NCI-H526 treated with DMSO at 0.1 percent for 48 hours (cell line): ENCODE measurements at regions not wholly inside any gene's neighbourhood (a gene's known extent, or its start where the extent isn't known, plus 50 kb on each side); places are given as distances from the start of the nearest gene placed in this dataset.
"Not testable (repeated sequence)": the region's sequence is repeated elsewhere in the genome, so short reads cannot be mapped to it uniquely, and the experiment has no call there.

Experiments
- DNase-seq: peaks from one replicate; lab custom pipeline; 2025; lab: John Stamatoyannopoulos, UW

DNA sequence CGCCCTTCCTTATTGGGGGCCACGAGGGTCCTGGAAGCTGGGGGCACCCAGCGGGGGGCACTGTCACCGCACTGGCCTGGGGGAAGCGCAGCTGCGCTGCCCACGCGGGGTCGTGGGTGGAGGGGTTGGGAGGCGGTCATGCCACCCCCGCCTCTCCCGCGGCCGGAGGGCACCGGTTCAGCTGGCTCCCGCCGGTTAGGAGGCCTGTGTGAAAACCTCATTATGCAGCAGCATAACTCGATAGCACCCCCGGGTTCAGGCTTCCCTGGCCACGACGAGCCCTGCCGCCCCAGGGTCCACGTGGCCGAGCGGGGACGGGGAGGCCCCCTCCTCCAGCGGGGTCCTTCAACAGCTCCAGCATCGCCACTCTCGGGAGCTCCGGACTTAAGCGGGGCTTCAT lies 91.2 kb upstream of the ERCC6L2 start:
- no peak for DNase-seq

DNA sequence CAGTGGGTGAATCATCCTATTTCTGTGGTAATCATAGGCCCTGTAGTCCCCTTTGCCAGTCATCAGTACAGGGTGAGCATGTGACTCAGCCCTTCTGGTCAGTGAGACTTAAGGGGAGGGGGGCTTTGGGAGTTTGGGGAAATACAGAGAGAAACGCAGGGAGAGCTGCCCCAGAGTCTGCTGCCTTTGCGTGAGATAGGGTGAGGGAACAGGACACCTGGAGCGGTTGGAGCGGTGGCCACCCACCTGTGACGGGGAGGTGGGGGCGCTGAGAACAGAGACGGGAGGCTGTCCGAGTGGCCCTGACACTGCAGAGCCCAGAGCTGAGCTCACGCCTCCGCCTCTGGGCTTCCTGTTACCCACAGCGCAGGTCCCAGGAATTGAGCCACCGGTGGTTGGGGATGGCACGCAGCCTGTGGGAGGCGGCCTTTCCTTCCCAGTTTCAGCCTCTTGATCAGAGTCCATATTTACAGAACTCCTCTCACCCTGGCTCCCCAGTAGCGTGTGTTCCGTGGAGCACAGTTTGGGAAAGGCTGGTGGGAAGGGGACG lies 92.0 kb upstream of the ERCC6L2 start:
- DNase-seq: no peak

DNA sequence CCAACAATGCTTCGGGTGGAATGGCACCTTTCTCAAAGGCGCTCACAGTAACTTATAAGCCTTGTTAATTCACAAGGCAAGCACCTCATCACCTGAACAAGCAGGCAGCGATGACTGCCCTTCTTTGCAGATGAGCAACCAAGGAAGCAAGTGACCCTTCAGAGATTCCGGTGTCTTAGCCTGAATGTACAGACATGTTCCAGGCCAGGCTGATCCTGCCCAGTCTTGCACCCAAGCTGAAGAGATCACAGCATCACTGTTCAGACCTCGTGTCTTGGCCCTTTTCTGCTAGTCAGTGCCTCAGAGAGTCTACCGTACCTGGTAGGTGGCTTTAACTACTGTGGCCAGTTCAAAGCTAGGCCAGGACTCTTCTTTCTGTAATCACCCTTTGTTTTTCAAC lies 94.7 kb upstream of the ERCC6L2 start:
- no peak for DNase-seq

DNA sequence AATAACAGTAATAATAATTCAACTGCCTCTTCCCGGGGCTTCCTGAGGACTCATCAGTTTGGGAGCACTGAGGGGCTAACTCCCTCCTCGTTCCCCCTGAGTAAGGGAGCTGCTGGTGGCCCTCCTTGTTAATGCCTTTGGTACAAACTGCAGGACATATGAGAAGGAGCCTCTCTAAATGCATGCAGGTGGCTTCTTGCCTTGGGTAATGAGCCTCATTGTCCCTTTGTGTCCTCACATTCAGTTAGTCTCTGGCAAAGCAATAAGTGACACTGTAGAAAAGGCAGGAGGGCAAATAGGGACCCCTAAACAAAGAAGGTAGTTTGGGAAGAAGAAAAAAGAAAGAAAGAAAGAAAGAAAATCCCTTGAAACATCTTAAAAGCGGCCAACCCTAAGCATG lies 95.4 kb upstream of the ERCC6L2 start:
- DNase-seq: no peak

DNA sequence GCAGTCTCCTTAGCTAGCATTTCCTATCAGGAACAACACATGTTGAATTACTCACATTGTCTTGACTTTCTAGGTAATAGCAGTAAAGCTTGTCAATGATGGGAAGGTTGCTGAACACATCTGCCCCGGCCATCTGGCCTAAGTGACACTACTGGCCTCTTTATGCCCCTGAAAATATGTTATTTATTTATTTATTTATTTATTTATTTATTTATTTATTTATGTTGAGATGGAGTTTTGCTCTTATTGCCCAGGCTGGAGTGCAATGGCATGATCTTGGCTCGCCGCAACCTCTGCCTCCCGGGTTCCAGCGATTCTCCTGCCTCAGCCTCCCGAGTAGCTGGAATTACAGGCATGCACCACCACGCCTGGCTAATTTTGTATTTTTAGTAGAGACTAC lies 95.9 kb upstream of the ERCC6L2 start:
- DNase-seq: not testable (repeated sequence)

DNA sequence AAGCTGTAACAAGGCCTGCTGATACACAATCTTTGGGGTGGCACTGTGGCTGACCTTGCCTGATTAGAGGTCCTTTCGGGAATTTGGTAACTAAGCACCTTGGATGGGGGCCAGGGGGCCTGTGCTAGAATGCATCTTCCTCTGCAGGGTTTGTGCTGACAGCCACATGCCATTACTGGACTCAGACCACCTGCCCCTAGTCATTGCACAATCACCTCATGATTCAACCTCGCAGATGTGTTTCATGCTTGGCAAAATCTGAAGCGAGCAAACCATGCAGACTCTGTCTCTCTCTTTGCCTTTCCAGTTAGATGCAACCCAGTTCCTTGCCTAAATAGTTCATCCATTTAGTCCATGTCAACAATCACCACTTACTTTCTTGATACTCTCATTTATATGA lies 96.5 kb upstream of the ERCC6L2 start:
- DNase-seq: no peak

DNA sequence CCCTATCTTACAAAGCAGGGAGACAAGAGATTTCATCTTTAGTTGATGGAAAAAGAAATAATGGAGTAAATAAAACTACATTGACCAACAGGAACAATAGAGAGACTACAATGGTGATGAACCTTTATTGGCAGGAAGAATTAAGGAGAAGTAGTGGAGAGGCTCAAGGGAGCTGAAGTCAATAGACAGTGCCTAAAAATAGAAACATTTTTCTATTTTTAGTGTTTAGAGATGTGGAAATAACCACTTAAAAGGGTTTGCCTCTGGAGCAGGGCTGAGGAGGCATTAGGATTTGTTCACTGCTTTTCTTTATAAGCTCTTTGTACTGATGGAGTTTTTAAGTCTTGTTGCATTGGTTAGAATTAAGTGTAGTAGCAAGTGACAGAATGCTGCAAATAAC lies 98.4 kb upstream of the ERCC6L2 start:
- no peak for DNase-seq

DNA sequence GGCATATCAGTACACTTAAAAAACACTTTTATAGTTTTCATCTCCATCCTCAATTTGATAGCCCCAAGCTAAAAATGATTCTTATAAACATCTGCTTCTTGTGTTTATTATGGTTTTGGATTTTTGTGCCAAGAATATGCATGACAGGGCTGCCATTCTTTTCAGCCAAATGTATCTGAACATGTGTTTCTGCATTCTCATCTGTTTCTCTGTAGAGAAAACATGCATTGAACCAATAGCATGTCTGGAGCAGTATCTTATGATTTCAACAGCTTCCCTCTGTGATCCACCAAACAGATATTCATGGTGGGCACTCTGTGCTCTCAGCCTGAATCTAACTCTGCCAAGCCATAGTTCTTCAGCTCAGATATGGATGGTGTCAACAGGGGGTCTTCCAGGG lies 99.3 kb upstream of the ERCC6L2 start:
- no peak for DNase-seq

DNA sequence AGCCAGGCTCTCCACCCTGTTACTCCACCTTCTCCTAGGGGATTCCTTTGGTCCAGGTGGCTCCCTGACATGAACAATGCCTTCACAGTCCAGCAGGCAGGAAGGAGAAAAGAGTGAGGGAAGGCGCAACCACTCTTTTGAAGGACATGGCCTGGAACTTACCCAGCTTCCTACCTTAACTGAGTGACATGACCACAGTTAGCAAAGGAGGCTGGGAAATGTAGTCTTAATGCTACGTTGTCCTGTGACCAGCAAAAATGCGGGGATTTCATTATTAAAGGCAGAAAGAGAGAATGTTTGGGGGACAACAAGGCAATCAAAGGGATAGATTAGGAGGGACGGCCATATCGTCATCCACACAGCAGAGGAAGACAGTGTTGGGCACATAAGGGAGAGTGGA lies 100.3 kb upstream of the ERCC6L2 start:
- DNase-seq: no peak

DNA sequence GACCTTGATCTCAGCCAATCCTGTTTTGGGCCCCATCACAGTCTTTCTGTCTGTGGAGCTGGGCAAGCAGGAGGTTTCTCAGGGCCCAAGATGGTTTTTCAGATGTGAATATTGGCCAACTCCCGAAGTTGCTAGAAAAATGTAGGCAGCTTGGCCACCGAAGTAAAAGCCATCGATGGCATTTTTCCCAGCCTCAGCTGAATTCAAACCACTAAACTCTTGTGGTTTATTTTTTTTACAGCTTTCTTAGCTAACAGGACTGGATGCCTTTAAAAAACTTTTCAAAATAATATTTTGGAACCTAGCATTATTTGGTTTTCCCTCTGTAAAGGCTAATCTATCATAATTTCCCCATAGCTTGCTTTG lies 102.5 kb upstream of the ERCC6L2 start:
- no peak for DNase-seq

DNA sequence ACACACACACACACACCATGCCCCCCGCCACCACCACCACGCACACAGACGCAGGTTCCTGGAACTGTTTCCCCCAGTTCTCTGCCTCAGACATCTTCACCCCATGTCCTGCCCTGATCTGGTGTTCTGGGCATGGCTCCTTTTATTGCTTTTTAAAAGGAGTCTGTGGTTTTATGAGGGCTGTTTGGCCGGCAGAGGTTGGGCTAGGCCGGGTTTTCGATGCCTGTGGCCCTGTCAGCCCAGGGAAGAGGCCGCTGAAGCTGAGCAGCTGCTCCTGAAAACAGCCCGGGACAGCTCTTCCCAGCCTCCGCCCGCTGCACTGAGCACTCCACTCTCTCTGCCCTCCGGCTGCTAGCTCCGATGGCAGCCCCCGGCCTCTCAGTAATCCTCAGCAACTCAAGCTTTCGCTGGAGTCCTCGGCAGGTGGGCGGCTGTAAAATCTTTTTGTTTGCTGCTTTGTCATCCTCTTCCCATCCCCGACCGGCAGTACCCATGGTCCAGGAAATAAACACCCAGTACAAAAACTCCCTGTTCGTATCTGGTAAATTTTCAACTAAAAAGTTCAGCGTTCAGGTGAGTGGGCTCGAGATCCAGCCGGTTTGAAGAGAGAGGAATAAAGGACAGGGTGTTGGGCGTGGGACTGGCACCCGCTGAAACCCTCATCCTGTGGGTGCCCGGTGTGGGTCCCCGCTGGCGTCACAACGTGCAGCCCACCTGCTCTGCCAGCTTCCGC lies 103.0 kb upstream of the ERCC6L2 start:
- no peak for DNase-seq

DNA sequence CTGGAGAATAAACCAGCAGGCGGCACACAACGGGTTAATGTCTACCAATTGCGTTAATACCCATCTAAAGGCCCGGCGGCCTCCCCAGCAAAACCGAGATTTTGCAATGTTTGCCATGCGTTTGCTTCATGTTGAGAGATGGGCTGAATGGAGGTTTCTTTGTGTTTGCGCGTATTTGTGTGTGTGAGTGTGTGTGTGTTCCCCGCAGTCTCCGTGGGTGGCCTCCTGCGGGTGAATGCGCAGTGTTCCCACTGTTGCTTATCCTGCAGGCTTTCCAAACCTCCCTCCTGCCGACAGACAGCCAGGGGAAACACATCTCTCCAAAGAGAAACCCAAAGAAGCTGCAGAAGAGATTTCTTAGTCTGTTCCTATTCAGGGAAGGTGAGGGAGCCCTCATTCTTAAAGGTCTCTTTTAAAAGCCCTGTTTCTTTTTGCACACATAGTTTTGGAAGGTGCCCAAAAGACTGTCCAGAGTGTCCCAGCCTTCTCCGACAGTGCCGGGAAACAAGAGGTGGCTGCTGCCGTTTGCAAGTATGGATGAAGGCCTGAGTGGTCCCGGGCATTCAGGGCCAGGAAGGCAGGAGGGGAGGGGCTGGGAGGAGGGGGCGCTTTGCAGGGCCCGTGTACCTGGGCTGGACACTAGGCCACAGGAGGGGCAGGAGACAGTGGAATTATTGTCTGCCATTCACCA lies 103.8 kb upstream of the ERCC6L2 start:
- DNase-seq: no peak

DNA sequence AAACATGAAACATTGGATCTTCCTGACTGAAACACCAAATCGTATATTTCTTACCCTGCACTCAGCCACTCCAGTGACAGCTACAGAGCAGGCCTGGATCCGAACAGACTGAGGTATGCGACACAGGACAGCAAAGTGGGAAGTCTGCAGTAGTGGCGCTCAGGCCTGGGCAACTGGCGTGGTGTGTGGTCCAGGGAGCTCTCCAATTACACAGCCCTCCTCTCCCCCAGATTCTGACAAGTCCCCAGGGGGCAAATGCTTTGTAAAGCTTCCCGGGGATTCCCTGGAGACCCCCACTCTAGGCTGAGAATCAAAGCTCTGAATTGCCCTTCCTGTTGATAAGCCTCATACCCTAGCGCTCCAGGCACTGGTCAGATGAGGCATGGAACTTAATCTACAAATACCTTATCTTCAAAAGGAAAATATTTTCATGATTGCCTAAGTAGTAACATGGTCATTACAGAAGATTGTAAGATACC lies 104.8 kb upstream of the ERCC6L2 start:
- no peak for DNase-seq

DNA sequence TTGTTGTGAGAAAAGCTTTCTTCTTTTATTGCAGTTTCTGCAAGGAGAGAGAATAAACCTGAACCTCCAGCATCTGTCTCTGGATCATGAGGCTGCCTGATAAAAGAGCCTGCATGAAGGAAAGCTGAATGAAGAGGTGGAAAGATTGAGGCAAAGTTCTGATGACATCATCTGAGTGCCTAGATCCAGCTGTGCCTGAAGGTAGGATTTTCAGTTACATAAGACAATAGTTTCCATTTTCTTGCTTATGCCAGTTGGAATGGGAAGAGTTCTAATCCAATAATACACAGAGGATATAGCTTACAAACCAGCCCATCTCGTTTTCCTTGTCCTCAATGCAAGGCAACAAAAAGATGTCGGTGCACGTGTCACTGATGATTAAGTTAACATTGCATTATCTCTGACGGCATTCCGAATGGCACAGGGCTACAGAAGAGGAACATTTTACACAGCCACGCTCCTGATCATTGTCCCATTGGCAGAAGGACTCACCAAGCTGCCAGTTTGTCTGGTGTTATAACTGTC lies 105.5 kb upstream of the ERCC6L2 start:
- no peak for DNase-seq

DNA sequence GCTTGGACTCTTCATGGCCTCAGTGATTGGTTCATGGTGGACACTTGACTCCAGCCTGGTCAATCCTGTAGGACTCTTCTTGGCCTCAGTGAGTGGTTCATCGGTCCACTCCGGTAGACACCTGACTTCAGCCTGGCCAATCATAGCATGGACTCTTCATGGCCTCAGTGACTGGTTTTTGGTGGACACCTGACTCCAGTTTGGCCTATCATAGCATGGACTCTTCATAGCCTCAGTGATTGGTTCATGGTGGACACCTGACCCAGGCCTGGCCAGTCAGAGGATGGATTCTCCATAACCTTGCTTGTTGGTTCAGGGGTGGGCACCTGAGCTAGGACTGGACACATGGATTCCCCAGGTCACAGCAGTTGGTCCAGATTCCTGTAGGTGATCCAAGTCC lies 106.0 kb upstream of the ERCC6L2 start:
- no peak for DNase-seq

DNA sequence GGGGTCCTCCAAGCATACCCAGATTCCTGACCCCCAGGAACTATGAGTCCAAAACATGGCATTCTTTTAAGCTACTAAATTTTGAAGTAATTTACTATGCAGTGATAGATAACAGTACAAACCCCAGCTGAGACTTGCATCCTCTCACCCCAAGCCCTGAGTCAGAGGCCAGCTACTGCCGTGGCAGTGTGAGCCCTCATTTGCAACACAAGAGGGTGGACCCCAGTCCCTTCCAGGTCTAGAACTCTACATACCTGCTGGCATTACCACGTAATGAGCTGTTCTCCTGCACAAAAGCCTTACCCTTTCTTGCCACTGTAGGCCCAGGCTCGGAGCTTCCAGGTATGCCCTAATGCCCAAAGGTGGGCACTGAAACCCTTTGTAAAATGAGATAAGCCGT lies 108.6 kb upstream of the ERCC6L2 start:
- no peak for DNase-seq

DNA sequence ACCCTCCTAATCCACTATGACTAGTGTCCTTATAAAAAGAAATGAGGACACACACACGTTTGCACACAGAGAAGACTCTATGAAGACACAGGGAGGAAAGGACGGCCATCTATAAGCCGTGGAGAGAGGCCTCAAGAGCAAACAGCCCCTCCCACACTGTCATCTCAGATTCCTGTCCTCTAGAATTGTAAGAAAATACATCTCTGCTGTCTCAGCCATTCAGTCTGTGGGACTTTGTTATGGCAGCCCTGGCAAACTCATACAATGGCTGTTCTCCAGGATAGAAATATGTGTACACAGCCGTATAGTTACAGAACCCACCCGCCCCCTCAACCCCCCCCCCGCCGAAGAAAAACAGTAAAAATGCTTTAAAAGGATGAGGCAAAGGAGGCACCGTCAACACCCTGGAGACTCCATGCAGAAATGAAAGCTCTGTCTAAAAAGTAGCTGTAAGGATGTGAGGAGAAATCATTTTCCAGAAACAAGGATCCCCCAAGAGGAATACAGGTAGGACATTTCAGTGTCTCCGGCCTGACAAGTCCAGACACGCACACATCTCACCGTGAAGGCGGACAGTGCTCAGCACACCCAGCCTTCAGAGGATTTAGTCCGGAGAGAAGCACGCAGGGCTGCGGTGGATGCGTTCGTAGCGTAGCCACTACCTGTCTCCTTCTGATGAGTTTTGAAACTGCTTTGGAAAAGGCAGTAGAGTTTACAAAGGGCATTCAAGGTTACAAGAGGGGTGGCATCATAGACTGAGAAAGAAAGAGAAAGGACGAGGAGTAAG lies 110.8 kb upstream of the ERCC6L2 start:
- peak; percentile 15 for DNase-seq

DNA sequence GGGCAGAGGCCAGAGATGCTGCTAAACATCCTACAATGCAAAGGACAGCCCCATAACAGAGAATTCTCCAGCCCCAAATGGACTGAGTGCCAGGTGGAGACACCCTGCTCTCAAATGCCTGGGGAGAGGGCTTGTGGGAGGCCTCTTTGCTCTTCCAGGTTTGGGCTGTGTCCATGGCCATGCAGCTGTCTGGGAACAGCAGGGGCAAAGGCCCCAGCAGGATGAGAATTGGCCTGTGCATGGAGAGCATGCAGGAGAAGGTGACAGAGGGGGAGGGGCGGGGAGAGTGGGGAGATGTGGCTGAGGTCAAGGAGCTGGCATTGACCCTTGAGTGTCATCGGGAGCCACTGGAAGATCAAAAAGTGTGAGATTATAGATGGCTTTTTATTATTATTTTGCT lies 111.5 kb upstream of the ERCC6L2 start:
- no peak for DNase-seq

DNA sequence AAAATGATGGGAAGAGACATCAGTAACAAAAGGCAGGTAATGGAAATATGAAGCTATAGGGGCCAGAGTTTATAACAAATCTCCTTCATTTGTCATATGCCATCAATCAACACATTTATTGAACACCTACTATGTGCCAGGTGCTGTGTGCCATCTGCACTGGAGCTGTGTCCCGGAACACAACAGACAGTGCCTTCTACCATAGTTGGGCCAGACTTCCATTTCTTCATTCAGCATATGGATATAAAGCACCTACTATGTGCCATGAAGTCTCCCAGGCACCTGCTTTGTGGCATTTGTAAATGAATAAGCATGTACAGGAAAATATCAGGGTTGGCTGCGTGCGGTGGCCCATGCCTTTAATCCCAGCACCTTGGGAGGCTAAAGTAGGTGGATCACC lies 112.5 kb upstream of the ERCC6L2 start:
- DNase-seq: no peak

DNA sequence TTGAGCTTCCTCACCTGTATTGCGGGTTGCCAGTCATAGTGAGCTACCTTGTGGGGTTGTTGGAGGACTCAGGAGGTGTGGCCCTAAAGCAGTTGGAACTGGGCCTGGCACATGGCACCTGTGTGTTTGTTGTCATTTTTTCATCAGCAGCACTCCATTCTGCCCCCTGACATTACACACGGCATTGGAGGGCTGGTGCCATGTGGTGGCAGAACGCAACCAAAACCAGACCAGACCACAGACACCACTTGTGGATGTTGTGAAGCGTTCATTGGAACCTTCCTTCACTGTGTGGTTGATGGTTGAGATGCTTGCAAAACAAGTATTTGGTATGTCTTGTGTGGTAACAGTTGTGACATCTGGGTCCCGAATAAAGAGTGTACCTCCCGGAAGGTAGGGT lies 113.2 kb upstream of the ERCC6L2 start:
- no peak for DNase-seq

DNA sequence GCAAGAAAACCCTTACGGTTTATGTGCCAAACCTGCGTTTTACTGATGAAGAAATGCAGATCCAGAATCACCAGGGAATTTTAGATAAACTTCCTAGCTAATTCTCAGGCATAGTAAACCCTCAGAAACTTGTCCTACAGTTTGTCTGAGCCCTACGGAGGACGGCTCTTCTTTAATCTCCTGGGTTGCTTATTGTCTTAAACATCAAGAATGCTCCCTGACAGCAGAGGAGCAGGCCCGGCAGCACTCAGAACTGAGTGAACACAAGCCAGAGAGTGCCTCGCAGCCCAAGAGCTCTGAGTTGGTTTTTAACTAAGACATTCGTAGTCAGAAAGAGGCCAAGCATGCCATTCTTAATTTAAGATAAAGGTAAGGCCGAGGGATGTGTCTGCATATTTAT lies 114.7 kb upstream of the ERCC6L2 start:
- DNase-seq: no peak

DNA sequence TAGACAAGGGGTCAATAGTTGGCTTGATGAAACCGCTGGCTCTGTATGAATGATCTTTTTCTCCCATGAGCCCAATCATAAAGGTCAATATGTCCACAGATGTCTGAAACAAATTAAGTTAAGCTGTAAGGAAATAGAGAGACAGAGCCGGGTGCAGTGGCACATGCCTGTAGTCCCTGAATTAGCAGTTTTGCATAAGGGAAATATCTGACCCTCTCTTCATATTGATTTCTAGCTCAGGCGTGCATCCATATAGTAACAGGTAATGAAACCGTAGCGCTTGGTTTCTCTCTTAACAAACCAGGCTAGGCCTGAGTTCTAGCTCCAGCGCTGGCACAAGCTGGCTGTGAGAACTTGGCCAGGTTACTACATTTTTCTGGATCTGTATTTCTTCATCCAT lies 118.1 kb upstream of the ERCC6L2 start:
- no peak for DNase-seq

DNA sequence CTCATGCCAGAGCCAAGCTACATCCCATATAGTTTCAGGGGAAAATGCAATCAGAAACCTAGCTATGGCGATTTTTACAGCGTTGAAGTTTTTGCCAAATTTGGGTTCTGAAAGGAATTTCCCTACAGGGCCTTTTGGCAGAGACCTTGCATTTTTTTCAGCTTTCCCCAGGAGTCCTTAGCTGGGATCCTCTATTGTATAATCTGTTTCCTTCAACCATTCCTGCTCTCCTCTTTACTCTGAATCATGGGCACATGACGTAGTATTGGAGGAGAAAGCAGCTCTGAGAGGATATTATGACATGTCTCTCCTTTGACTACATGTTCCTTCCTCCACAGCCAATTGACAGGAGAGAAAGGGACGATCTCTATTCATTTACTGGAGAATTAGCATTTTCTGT lies 118.5 kb upstream of the ERCC6L2 start:
- DNase-seq: no peak
